Breast epithelium (tissue), 3 donors: ENCODE measurements at regions not wholly inside any gene's neighbourhood (a gene's known extent, or its start where the extent isn't known, plus 50 kb on each side); places are given as distances from the start of the nearest gene placed in this dataset.

Experiments
- CTCF ChIP-seq, 3 donors: fragments of 450-650 bp; IDR thresholded peaks; one replicate each; pipeline ENCODE4 v1.5.1; 2016 to 2017; ENCODE audit warnings: antibody characterized with exemption in 3 of 3, mild to moderate bottlenecking in 3 of 3, moderate library complexity in 3 of 3
- POLR2A ChIP-seq: fragments of 450-650 bp; IDR thresholded peaks from one replicate; pipeline ENCODE4 v1.6.1; 2016; ENCODE audit warnings: antibody characterized with exemption, mild to moderate bottlenecking, moderate library complexity

- TF ChIP-seq CTCF (IDR thresholded peaks at IDR 0.05) (no peak), POLR2A (no peak)
Measured at GRCh38 chr11:80819271-80819670, 1378.4 kb upstream of the TENM4 start.
